GM18498 (cell line): ENCODE measurements at regions not wholly inside any gene's neighbourhood (a gene's known extent, or its start where the extent isn't known, plus 50 kb on each side); places are given as distances from the start of the nearest gene placed in this dataset.
"Not testable (repeated sequence)": the region's sequence is repeated elsewhere in the genome, so short reads cannot be mapped to it uniquely, and the experiment has no call there.

Experiments used
- ATAC-seq: cut with Tn5 transposase; IDR thresholded peaks from one replicate; pipeline ENCODE4 v1.9.1; 2021; ENCODE audit warnings: mild to moderate bottlenecking, moderate library complexity; ENCODE audit not compliant: unreplicated experiment

DNA sequence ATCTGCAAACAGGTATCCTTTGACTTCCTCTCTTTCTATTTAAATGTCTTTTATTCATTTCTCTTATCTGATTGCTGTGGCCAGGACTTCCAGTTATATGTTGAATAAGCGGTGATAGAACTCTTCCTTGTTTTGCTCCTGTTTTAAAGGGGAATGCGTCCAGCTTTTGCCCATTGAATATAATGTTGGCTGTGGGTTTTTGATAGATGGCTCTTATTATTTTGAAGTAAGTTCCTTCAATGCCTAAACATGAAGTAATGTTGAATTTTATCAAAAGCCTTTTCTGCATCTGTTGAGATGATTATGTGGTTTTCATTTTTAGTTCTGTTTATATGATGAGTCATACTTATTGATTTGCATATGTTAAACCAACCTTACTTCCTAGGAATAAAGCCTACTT lies 300.5 kb upstream of the CTNND2 start:
- no peak for ATAC-seq

DNA sequence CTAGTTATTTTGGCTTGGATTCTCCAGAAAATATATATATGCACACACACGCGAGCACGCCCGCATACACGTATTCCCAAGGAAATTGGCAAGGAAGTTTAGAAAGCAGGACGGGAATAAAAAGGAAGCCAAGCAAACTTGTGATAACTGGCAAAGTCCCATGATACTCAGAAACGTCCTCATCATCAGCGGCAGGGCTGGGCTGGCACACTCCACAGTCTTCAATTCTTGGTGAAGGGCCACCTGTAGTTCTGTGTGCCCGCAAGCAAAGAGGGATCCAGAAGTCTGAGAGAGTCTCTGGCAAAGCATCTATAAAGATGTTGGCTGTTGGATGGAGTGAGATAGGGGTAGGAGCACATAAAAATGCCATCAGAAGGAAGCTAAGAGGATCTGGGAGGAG lies 289.3 kb upstream of the CTNND2 start:
- no peak for ATAC-seq

DNA sequence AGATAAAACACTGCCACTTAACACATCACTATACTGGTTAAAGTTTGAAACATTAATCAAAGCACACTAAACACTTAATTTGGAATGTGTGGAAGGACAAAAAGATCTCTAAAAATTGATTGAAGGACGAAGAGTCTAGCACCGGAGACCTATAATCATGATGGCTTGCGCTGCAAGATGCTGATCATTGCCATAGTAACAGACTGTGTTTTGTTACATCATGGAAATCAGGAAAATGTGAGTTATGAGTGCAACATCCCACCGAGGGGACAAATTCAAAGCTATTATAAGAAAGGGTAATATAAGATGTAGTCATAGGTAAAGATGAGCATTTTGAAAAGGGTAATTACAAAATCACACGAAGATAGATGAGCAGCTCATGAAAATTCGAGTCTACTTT lies 278.8 kb upstream of the CTNND2 start:
- no peak for ATAC-seq

DNA sequence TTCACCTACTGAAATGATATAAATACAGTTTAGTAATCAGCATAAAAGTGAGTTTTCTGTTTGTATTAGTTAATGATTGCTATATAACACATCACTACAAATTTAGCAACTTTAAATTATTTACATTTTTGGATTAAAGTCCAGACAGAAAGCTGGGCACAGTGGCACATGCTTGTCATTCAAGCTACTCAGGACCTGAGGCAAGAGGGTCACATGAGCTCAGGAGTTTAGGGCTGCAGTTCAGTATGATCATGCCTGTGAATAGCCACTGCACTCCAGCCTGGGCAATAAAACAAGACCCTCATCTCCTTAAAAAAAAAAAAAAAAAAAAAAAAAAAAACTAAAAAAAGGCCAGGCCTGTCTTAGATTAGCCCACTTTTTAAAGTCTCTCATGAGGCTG lies 273.6 kb upstream of the CTNND2 start:
- no peak for ATAC-seq

DNA sequence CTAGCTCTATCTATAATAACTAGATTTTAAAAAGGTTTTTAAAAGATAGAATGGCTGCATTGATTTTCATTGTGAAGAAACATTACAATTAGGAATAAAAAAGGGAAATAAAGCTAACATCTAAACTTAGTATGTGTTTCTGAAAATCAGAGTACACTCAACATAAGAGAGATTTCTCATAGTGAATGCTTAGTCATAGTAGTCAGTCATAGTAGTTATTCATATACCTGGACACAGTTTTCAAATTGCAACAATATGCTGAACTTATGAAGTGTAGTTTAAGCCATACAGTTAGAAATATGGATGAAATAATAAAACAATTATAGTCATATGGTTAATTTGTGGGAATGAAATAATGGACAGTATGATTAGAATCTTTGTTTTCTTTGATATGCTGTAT lies 273.0 kb upstream of the CTNND2 start:
- no peak for ATAC-seq

DNA sequence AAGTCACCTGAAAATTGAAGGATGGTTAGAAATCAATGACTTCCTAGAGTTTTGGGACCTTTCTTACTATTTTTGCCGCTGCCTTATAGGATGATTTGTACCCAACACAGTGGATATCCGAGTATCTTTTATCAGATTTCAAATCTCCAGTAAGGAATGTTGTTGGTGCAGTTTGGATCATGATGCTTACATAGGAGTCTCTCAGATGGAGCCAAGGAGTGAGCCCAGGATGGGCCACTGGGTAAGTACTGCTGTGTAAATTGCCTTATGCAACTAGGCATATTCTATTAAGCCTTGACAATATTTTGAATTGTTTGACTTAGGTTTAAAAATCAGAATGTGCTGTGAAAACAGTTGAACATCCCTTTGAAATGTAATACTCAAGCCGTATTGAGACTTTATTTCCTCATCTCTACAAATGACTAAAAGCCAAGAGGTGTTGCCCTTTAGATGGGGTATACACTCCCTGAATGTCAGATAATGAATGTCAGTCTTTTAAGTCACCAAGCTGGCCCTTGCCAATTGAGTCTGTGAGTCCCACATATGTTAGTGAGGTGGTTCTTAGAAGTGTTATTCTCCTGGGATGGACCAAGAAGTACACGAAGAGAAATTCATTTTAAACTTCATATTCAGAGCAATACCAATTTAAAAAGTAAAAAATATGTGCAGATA lies 271.8 kb upstream of the CTNND2 start:
- no peak for ATAC-seq

DNA sequence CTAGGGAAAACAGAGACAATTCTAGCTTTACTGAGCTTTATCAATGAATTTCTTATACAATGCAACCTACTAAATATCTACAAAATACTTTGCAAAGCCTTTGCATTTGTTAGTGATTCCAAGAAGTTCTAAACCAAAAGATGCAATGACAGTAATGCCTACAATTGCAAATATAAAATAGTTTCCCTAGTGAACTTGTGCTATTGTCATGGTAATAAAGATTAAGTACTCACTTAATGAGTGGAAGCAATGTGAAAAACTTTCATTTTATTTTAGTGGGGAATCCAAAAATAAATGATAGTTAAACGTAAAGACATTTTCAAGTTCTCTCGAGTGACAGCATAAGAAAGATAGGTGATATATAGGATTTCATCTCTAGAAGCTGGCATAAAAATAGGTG lies 270.5 kb upstream of the CTNND2 start:
- no peak for ATAC-seq

DNA sequence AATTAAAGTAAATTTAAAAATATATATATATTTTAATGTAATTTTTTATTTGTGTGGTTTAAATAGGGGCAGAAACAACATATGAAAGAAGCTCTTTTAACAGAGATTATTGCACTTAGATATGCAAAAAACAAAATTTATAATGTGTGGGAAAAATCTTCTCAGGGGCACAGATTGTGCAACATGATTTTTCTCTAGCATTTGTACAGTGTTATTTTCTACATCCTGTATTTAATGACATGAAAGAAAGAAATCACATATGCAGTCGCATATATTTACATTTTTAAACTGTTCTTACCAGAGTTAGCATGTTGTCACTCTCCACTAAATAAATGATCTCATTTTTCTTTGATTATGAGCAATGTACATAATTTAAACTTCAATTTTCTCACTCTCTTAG lies 265.3 kb upstream of the CTNND2 start:
- ATAC-seq, result no peak

DNA sequence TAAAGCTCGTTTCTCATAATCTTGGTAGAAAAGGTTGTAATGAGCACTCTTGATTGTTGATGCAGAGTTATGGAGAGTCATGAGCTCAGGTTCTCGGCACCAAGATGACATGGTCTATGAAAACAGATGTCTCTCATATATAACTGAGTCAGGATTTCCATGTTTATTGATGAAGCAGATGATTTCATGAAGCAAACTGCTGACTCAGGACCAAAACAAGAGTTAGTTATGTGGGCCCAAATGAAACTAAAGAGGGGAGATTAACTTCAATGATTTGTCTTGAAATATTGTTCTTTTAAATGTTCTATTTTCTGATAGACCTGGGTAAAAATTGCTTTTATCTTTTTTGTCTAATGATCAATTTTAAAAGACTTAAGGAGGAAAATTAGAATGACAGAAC lies 258.6 kb upstream of the CTNND2 start:
- ATAC-seq, result no peak

DNA sequence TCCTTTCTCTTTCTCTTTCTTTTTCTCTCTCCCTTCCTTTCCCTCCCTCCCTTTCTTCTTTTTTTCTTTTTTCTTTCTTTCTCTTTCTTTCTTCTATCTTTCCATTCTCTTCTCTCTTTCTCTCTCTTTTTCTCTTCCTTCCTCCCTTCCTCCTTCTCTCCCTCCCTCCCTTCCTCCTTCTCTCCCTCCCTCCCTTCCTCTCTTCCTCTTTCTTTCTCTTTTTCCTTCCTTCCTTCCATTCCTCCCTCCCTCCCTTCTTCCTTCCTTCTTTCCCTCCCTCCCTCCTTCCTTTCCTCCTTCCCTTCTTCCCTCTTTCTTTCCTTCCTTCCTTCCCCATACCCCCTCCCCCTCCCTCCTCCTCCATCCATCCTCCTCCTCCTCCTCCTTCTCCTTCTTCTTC lies 243.3 kb upstream of the CTNND2 start:
- no peak for ATAC-seq

DNA sequence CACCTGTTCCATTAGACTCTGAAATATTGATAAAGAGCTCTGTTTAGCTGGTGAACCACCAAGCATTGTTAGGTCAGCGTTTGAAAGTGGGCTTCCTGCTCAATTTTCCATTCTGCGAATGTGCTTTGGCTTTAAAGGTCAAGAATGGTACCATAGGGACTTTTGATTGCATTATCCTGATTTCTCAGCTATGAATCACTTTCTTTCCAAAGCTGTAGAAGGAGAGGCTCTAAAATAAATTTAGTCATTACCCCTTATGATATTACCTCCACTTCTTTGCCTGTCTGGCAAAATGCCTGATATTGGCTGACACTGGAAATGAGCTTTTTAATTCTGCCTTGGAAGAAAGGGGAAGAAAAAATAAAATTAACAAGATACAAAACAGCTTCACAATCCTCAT lies 237.2 kb upstream of the CTNND2 start:
- ATAC-seq, result no peak

DNA sequence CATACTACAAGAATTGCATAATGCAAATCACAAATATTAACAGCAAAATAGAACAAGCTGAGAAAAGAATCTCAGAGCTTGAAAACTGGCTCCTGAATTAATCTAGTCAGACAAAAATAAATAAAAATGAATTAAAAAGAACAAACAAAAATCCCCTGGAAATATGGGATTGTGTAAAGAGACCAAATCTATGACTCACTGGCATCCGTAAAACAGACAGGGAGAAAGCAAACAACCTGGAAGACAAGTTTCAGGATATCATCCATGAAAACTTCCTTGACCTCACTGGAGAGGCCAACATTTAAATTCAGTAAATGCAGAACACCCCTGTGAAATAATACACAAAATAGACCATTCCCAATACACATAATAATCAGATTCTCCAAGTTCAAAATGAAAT lies 229.3 kb upstream of the CTNND2 start:
- ATAC-seq, result no peak

DNA sequence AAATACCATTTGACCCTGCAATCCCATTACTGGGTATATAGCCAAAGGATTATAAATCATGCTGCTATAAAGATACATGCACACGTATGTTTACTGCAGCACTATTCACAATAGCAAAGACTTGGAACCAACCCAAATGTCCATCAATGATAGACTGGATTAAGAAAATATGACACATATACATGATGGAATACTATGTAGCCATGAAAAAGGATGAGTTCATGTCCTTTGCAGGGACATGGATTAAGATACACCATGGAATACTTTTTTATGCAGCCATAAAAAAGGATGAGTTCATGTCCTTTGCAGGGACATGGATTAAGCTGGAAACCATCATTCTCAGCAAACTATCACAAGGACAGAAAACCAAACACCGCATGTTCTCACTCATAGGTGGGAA lies 226.8 kb upstream of the CTNND2 start:
- not testable (repeated sequence) for ATAC-seq

DNA sequence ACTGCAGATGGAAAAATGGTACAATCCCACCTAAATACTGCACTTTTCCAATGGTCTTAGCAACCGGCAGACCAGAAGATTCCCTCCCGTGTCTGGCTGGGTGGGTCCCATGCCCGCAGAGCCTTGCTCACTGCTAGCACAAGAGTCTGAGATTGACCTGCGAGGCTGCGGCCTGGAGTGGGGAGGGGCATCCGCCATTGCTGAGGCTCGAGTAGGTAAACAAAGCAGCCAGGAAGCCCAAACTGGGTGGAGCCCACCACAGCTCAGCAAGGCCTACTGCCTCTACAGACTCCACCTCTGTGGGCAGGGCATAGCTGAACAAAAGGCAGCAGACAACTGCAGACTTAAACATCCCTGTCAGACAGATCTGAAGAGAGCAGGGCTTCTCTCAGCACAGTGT lies 221.6 kb upstream of the CTNND2 start:
- ATAC-seq, result no peak

DNA sequence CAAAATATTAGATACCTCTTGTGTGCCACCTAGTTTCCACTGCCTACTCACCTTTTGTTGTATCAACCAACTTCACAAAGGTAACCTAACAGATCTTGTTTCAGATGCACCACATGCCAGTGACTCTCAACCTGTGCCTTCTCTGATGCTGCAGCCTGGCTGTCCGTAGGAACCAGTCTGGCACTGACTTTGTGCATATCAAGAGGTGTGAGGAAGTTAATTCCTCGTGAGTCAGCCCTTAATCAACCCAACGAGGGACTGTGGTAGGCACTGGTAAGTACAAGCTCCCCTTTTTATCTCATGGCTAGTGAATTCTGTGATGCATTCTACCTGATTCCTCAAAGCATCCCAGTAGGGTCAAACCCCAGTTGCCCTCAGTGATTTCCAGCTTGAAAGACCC lies 215.4 kb upstream of the CTNND2 start:
- ATAC-seq, result no peak

DNA sequence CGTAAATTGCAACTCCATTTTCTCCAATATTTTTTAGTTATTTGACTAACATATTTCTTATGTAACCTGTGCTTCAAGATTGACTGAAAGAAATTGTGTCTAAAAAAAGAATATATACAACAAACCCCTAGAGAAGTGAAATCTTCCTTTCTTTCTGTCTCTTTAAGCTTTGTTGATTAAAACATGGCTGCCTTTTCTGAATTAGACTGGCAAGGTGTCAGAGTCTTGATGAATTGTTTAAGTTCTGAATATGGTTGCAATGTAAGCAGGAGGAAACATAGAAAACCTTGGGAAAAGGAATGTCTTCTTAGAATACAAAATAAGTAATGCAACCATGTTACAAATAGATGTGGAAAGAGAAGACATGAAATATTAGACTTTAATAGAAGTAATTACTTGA lies 209.8 kb upstream of the CTNND2 start:
- ATAC-seq, result no peak

DNA sequence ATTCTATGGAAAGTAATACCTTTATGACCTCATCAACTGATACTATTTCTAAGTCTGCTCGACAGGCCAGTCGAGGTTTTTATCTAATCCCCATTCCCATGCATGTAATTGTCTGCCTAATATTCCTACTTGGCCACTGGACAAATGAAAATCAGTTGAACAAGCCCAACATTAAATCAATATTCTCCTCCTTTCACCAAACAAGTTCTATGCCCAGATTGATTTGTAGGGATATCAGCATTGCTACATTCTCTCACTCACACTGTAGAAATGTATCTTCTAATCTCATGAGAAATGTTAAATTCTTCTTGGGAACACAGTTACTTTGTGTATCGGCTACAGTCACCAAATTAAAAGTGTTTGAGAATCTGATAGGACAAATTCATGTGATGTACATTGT lies 208.8 kb upstream of the CTNND2 start:
- ATAC-seq, result no peak

DNA sequence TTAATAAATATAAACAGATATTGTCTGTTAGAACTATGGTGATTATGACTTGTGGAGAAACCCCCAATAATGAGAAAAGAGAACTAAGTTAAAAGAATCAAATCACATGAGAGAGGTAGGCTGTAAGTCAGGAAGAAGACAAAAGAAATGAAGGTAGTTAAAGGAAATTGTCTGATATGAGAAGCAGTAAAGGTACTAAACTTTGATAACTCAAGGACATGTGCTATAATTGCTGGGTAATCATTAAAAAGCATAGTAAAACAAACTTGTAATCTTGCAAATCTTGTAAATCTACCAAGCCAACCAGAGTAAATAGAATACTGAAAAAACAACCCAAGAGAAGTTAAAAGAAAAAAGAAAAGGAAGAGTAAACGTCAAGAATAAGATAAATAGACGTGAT lies 207.0 kb upstream of the CTNND2 start:
- ATAC-seq, result no peak

DNA sequence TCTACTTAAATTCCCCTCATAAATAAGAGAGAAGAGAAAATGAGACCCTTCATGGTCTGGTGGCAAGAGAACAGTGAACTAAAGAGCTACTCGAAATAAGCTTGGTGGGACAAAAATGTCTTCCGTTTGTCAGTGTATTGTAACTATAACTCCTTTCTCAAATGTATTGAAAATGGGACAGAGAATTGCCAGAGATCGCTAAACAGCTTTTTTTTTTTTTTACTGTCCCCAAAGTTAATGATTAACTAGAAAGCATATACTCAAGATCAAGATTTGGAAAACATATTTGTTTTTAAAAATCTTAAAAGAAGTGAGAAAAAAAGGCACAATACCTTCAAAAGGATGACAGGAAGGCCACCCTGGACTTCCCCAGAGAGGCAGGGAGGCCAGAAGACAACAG lies 206.4 kb upstream of the CTNND2 start:
- no peak for ATAC-seq

DNA sequence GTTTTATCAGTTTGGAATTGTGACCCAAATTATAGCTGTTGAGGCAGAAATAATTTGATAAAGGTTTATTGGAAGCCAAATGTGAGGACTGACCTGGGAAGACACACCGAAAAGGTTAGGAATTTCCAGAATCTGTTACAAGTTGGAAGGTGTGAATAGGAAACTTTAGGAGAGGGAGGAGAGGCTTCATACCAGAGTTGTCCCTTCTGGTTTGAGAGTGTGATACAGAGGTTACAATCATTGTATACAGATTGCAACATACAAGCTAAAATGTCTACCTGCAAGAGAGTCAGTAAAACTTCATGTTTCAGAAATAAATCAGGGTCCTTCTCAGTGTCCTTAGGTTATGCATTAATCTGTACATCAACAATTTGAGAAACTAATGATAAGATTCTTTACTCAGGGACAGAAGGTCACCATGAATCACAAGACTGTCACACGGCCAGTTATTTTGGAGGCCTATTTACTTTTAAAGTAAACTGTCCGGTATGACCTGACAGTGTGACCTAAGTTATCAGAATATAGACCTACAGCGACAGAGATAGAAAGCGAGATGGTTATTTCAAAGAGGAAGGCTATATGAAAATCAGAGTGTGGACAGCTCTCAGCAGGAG lies 204.9 kb upstream of the CTNND2 start:
- ATAC-seq, result no peak

DNA sequence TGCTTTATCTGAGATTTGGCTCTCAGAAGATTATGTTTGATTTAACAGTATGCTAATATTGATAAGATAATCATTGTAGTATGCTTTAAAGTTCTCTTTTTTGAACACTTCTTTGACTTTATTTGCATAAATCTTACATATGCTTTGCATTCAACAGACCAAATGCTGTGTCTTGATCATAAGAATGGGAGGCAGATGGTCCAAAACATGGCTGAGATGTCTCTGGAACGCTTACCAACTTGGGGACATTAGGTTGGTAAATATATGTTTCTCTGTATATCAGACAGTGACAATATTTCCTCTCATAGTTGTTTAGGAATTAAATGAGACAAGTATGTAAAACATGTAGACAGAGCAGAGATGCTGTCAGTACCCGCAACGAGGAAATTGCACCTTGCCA lies 197.9 kb upstream of the CTNND2 start:
- ATAC-seq, result no peak

DNA sequence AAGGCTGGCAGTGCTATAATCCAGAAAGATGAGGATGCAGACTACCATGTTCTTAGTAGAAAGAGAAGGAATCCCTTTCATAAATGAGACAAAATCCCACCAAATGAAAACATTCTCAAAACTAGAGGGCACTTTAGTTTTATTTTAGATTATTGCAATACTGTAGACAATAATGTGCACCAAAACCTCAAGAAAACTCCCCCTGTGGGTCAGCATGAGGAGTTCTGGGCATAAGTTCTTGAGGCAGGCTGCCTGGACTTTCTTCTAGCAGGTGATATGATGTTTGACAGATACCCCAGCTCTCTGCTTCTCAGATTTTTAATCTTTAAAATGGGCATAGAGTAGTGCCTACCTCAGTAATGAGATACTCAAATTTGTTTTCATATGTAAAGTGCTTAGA lies 196.3 kb upstream of the CTNND2 start:
- ATAC-seq, result no peak

DNA sequence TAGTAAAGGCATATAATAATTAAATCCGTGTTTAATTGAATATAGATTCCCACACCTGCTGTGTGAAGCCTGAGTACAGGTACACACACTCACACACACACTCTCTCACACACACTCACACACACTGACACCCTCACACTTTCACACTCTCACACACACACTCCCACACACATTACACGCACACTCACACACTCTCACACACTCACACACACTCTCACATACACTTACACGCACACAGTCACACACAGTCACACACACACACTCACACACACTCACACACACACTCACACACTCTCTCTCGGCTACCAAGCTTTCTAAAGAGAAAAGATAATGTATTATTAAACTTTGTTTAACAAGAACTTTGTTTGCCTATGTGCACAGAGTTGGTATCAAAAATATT lies 195.1 kb upstream of the CTNND2 start:
- ATAC-seq, result no peak
